Omental fat pad (tissue), 3 donors: ENCODE measurements at regions not wholly inside any gene's neighbourhood (a gene's known extent, or its start where the extent isn't known, plus 50 kb on each side); places are given as distances from the start of the nearest gene placed in this dataset.

Experiments
- ATAC-seq: fragments of 150-250 bp; one replicate; pipeline ENCODE4 v1.9.1; 2016; ENCODE audit warnings: mild to moderate bottlenecking, moderate library complexity; ENCODE audit not compliant: low FRiP score
- DNase-seq: peaks from one replicate; pipeline ENCODE4 v3.0.0-alpha.2; 2019; ENCODE audit warnings: low spot score
- CTCF ChIP-seq, 3 donors: fragments of 450-650 bp; IDR thresholded peaks; one replicate each; pipeline ENCODE4 v1.5.1; 2016 to 2017; ENCODE audit warnings: antibody characterized with exemption in 3 of 3, mild to moderate bottlenecking in 3 of 3, moderate library complexity in 2 of 3

GRCh38 chr5:142259758-142260157 lies 65.1 kb downstream of the SPRY4 start:
- TF ChIP-seq CTCF (IDR thresholded peaks at IDR 0.05), result no peak
- ATAC-seq, result no peak
- no peak for DNase-seq

GRCh38 chr5:142255831-142256230 lies 69.0 kb downstream of the SPRY4 start:
- DNase-seq (no peak), ATAC-seq (no peak)
- no peak for TF ChIP-seq CTCF (IDR thresholded peaks at IDR 0.05)

GRCh38 chr5:142254431-142254830 lies 70.4 kb downstream of the SPRY4 start:
- DNase-seq (no peak), ATAC-seq (no peak)
- no peak for TF ChIP-seq CTCF (IDR thresholded peaks at IDR 0.05)

GRCh38 chr5:142253938-142254337 lies 70.9 kb downstream of the SPRY4 start:
- no peak for TF ChIP-seq CTCF (IDR thresholded peaks at IDR 0.05)
- DNase-seq (no peak), ATAC-seq (no peak)

GRCh38 chr5:142250119-142250518 lies 74.7 kb downstream of the SPRY4 start:
- ATAC-seq (no peak), DNase-seq (no peak)
- no peak for TF ChIP-seq CTCF (IDR thresholded peaks at IDR 0.05)

- DNase-seq, result no peak
- no peak for ATAC-seq
- no peak for TF ChIP-seq CTCF (IDR thresholded peaks at IDR 0.05)
Measured at GRCh38 chr5:142248853-142249462, 75.9 kb downstream of the SPRY4 start.

GRCh38 chr5:142246258-142246657 lies 78.6 kb downstream of the SPRY4 start:
- no peak for TF ChIP-seq CTCF (IDR thresholded peaks at IDR 0.05)
- peak; percentile 97 for ATAC-seq
- DNase-seq, result no peak
